GM18907 (cell line): ENCODE measurements at regions not wholly inside any gene's neighbourhood (a gene's known extent, or its start where the extent isn't known, plus 50 kb on each side); places are given as distances from the start of the nearest gene placed in this dataset.

ENCODE experiments used
- ATAC-seq: cut with Tn5 transposase; IDR thresholded peaks from one replicate; pipeline ENCODE4 v1.9.1; 2021; ENCODE audit warnings: mild to moderate bottlenecking, moderate library complexity; ENCODE audit not compliant: unreplicated experiment

- no peak for ATAC-seq
Measured at GRCh38 chr18:7415081-7415894, 151.8 kb upstream of the PTPRM start.

GRCh38 chr18:7417727-7418126 lies 149.4 kb upstream of the PTPRM start:
- no peak for ATAC-seq

- ATAC-seq: no peak
Measured at GRCh38 chr18:7429831-7430230, 137.3 kb upstream of the PTPRM start.

GRCh38 chr18:7436166-7436565 lies 130.9 kb upstream of the PTPRM start:
- no peak for ATAC-seq

GRCh38 chr18:7437870-7438269 lies 129.2 kb upstream of the PTPRM start:
- ATAC-seq: no peak

GRCh38 chr18:7438646-7439045 lies 128.5 kb upstream of the PTPRM start:
- no peak for ATAC-seq

GRCh38 chr18:7447318-7448028 lies 119.6 kb upstream of the PTPRM start:
- ATAC-seq: no peak

GRCh38 chr18:7452331-7452730 lies 114.8 kb upstream of the PTPRM start:
- ATAC-seq: peak; percentile 80

- no peak for ATAC-seq
Measured at GRCh38 chr18:7454429-7454828, 112.7 kb upstream of the PTPRM start.

GRCh38 chr18:7456376-7456775 lies 110.7 kb upstream of the PTPRM start:
- ATAC-seq: no peak

GRCh38 chr18:7457262-7457661 lies 109.9 kb upstream of the PTPRM start:
- ATAC-seq: no peak

GRCh38 chr18:7458884-7459283 lies 108.2 kb upstream of the PTPRM start:
- ATAC-seq: no peak

- no peak for ATAC-seq
Measured at GRCh38 chr18:7459851-7460770, 107.0 kb upstream of the PTPRM start.

GRCh38 chr18:7464245-7464966 lies 102.7 kb upstream of the PTPRM start:
- no peak for ATAC-seq

- no peak for ATAC-seq
Measured at GRCh38 chr18:7466190-7466589, 100.9 kb upstream of the PTPRM start.

GRCh38 chr18:7467708-7468466 lies 99.2 kb upstream of the PTPRM start:
- ATAC-seq: no peak

GRCh38 chr18:7470101-7470500 lies 97.0 kb upstream of the PTPRM start:
- ATAC-seq: no peak

GRCh38 chr18:7470503-7470902 lies 96.6 kb upstream of the PTPRM start:
- no peak for ATAC-seq

- no peak for ATAC-seq
Measured at GRCh38 chr18:7476386-7476785, 90.7 kb upstream of the PTPRM start.

GRCh38 chr18:7479756-7480155 lies 87.4 kb upstream of the PTPRM start:
- no peak for ATAC-seq
